ENCODE measurements at regions not wholly inside any gene's neighbourhood (a gene's known extent, or its start where the extent isn't known, plus 50 kb on each side); places are given as distances from the start of the nearest gene placed in this dataset.

GRCh38 chr5:118126159-118126558, 862.2 kb downstream of the DTWD2 start (continued):
- no peak for TF ChIP-seq ARID4B (CRISPR knock-in tag; IDR thresholded peaks at IDR 0.05; ENCODE audit: borderline replicate concordance)
- TF ChIP-seq GTF2I (CRISPR knock-in tag; conservative IDR thresholded peaks at IDR 0.05) = no peak
- TF ChIP-seq PRRX2 (CRISPR knock-in tag; IDR thresholded peaks at IDR 0.05) = no peak

- no peaks in the 10 kb centered on the region for H3K27me3 Mint-ChIP-seq (ENCODE audit: low read depth)
- ATAC-seq (no peak), DNase-seq (ENCODE audit: low spot score) (no peak)
- no peaks in the 10 kb centered on the region for H3K36me3 Mint-ChIP-seq
- H3K4me3 Mint-ChIP-seq = no peak overlapping the region
- no peak overlapping the region for H3K27ac Mint-ChIP-seq
- peaks cover 9% of the 10 kb centered on the region for H3K4me1 Mint-ChIP-seq
- POLR2A ChIA-PET = no interaction called here
- TF ChIP-seq KAT7 (CRISPR knock-in tag; IDR thresholded peaks at IDR 0.05; ENCODE audit: borderline replicate concordance) = no peak
- no peak for TF ChIP-seq EMX1 (CRISPR knock-in tag; IDR thresholded peaks at IDR 0.05)
- TF ChIP-seq ZBTB43 (CRISPR knock-in tag; IDR thresholded peaks at IDR 0.05) = no peak
- no peak for TF ChIP-seq GTF2I (CRISPR knock-in tag; conservative IDR thresholded peaks at IDR 0.05)
- TF ChIP-seq ATF1 (CRISPR knock-in tag; IDR thresholded peaks at IDR 0.05) = no peak
- TF ChIP-seq STAT6 (CRISPR knock-in tag; conservative IDR thresholded peaks at IDR 0.05; ENCODE audit: low read depth) = no peak
- TF ChIP-seq ZNF671 (CRISPR knock-in tag; IDR thresholded peaks at IDR 0.05) = no peak
- TF ChIP-seq HMGA2 (CRISPR knock-in tag; IDR thresholded peaks at IDR 0.05) = no peak
- no peak for TF ChIP-seq JAZF1 (CRISPR knock-in tag; IDR thresholded peaks at IDR 0.05)
- no peak for TF ChIP-seq SMAD3 (CRISPR knock-in tag; IDR thresholded peaks at IDR 0.05; ENCODE audit: borderline replicate concordance)
- H3K9me3 Mint-ChIP-seq = no peaks in the 10 kb centered on the region
- CTCF ChIA-PET = no interaction called here
Observed at GRCh38 chr5:118125687-118126086, 862.7 kb downstream of the DTWD2 start.

- Mint-ChIP-seq H3K4me3 (no peak overlapping the region), H3K27ac (no peak overlapping the region), H3K4me1 (peaks cover 9% of the 10 kb centered on the region), H3K27me3 (ENCODE audit: low read depth) (no peaks in the 10 kb centered on the region), H3K36me3 (no peaks in the 10 kb centered on the region), H3K9me3 (no peaks in the 10 kb centered on the region)
- ChIA-PET POLR2A (no interaction called here), CTCF (no interaction called here)
- TF ChIP-seq CBFB (CRISPR knock-in tag; IDR thresholded peaks at IDR 0.05; ENCODE audit: low read depth) (no peak), TCF7 (CRISPR knock-in tag; IDR thresholded peaks at IDR 0.05; ENCODE audit: low read depth) (no peak), FOXP1 (CRISPR knock-in tag; IDR thresholded peaks at IDR 0.05; ENCODE audit: borderline replicate concordance) (no peak), E2F1 (CRISPR knock-in tag; IDR thresholded peaks at IDR 0.05) (no peak), ZNF317 (CRISPR knock-in tag; IDR thresholded peaks at IDR 0.05; ENCODE audit: borderline replicate concordance, low read depth) (no peak), RORB (CRISPR knock-in tag; IDR thresholded peaks at IDR 0.05) (no peak), E2F4 (CRISPR knock-in tag; IDR thresholded peaks at IDR 0.05; ENCODE audit: borderline replicate concordance, low read depth) (no peak), E2F5 (CRISPR knock-in tag; IDR thresholded peaks at IDR 0.05) (no peak)
- ATAC-seq = no peak
- DNase-seq (ENCODE audit: low spot score) = no peak
Observed at GRCh38 chr5:118121258-118121657, 867.1 kb downstream of the DTWD2 start.
